IMR-90 (cell line): ENCODE measurements at regions not wholly inside any gene's neighbourhood (a gene's known extent, or its start where the extent isn't known, plus 50 kb on each side); places are given as distances from the start of the nearest gene placed in this dataset.

Source experiments
- ATAC-seq: fragments of 200-7000 bp; cut with Tn5 transposase; 2 replicates; pipeline ENCODE4 v1.9.1; 2020; ENCODE audit warnings: low read depth, mild to moderate bottlenecking, moderate library complexity
- BruUV-seq: library from RNA; stranded (reverse); fragments of 400-500 nt; replicated peaks from 2 replicates; lab custom pipeline; 2021; lab: Mats Ljungman, UMichigan
- CTCF ChIA-PET: fragments of 300-600 bp; formaldehyde crosslinking; extraction: SDS; loops from one replicate; lab custom pipeline; 2021; ENCODE audit warnings: antibody characterized with exemption; lab: Yijun Ruan, JAX
- POLR2A ChIA-PET: fragments of 300-600 bp; sonication (Branson Sonifier 250); formaldehyde crosslinking; loops from one replicate; lab custom pipeline; 2022; ENCODE audit warnings: antibody characterized with exemption; ENCODE audit not compliant: unreplicated experiment; lab: Charles Lee
- DNase-seq: peaks from one replicate; pipeline ENCODE4 v3.0.0; 2013
- H2AFZ ChIP-seq: replicated peaks from 2 replicates; pipeline ENCODE3; 2013; ENCODE audit warnings: low read length, mild to moderate bottlenecking; ENCODE audit not compliant: poor library complexity
- H2AK5ac ChIP-seq: 2 replicates; pipeline ENCODE4 v1.6.1; 2013; ENCODE audit warnings: low read depth, low read length, inconsistent platforms
- H2AK9ac ChIP-seq: replicated peaks from 2 replicates; pipeline ENCODE3; 2013; ENCODE audit warnings: mild to moderate bottlenecking, low read depth, low read length, moderate library complexity; ENCODE audit not compliant: poor library complexity
- H2BK120ac ChIP-seq: 2 replicates; pipeline ENCODE4 v1.6.1; 2013; ENCODE audit warnings: low read depth, low read length, inconsistent platforms
- H2BK15ac ChIP-seq: 3 replicates; pipeline ENCODE4 v1.6.1; 2013; ENCODE audit warnings: low read depth, low read length, inconsistent platforms
- H2BK20ac ChIP-seq: 2 replicates; pipeline ENCODE4 v1.6.1; 2013; ENCODE audit warnings: low read depth, mild to moderate bottlenecking, inconsistent platforms, low read length, moderate library complexity
- H2BK5ac ChIP-seq: 2 replicates; pipeline ENCODE4 v1.6.1; 2013; ENCODE audit warnings: mild to moderate bottlenecking, low read depth, low read length, inconsistent platforms; ENCODE audit not compliant: poor library complexity, severe bottlenecking
- H3K14ac ChIP-seq: replicated peaks from 2 replicates; pipeline ENCODE4 v1.6.1; 2013; ENCODE audit warnings: low read depth, low read length, inconsistent platforms
- H3K18ac ChIP-seq: 2 replicates; pipeline ENCODE4 v1.6.1; 2013; ENCODE audit warnings: low read depth, low read length, control low read depth
- H3K23ac ChIP-seq: 2 replicates; pipeline ENCODE4 v1.6.1; 2013; ENCODE audit warnings: low read depth, low read length, inconsistent platforms
- H3K27ac ChIP-seq: 2 replicates; pipeline ENCODE4 v1.5.1; 2013; ENCODE audit warnings: mild to moderate bottlenecking, control low read depth, low read length; ENCODE audit not compliant: insufficient read depth
- H3K27me3 ChIP-seq: 2 replicates; pipeline ENCODE4 v1.6.1; 2013; ENCODE audit warnings: low read length; ENCODE audit not compliant: control insufficient read depth, insufficient read depth
- H3K36me3 ChIP-seq: 2 replicates; pipeline ENCODE4 v1.6.1; 2013; ENCODE audit warnings: low read length, mixed read lengths; ENCODE audit not compliant: control insufficient read depth, insufficient read depth
- H3K4ac ChIP-seq: 2 replicates; pipeline ENCODE4 v1.6.1; 2013; ENCODE audit warnings: low read depth, low read length, inconsistent platforms
- H3K4me1 ChIP-seq: 2 replicates; pipeline ENCODE4 v1.6.1; 2013; ENCODE audit warnings: low read length, mixed read lengths; ENCODE audit not compliant: control insufficient read depth, insufficient read depth
- H3K4me2 ChIP-seq: 2 replicates; pipeline ENCODE4 v1.6.1; 2013; ENCODE audit warnings: low read depth, mild to moderate bottlenecking, control low read depth, low read length, moderate library complexity
- H3K4me3 ChIP-seq: 2 replicates; pipeline ENCODE4 v1.5.1; 2013; ENCODE audit warnings: low read depth, mild to moderate bottlenecking, control low read depth, low read length, moderate library complexity; ENCODE audit not compliant: insufficient read depth
- H3K56ac ChIP-seq: 2 replicates; pipeline ENCODE4 v1.6.1; 2013; ENCODE audit warnings: low read length, inconsistent platforms; ENCODE audit not compliant: insufficient read depth; ENCODE audit errors: extremely low read depth
- H3K79me1 ChIP-seq, 2 experiments: 2 replicates each; pipeline ENCODE4 v1.6.1; 2013; ENCODE audit warnings: low read length in 2 of 2, inconsistent platforms in 1 of 2, low read depth in 1 of 2
- H3K9ac ChIP-seq: 2 replicates; pipeline ENCODE4 v1.6.1; 2013; ENCODE audit warnings: low read depth, low read length, control low read depth
- H3K9me1 ChIP-seq: 2 replicates; pipeline ENCODE4 v1.6.1; 2013; ENCODE audit warnings: low read length, inconsistent platforms; ENCODE audit not compliant: insufficient read depth
- H3K9me3 ChIP-seq: 2 replicates; pipeline ENCODE4 v1.6.1; 2013; ENCODE audit warnings: low read length; ENCODE audit not compliant: control insufficient read depth, insufficient read depth
- H4K20me1 ChIP-seq: 2 replicates; pipeline ENCODE4 v1.6.1; 2013; ENCODE audit warnings: low read length, inconsistent platforms; ENCODE audit not compliant: insufficient read depth
- H4K5ac ChIP-seq: 2 replicates; pipeline ENCODE4 v1.6.1; 2013; ENCODE audit warnings: mild to moderate bottlenecking, low read depth, low read length, control low read depth
- H4K8ac ChIP-seq, 2 experiments: 2 replicates each; pipeline ENCODE4 v1.6.1; 2013; ENCODE audit warnings: low read depth in 2 of 2, low read length in 2 of 2, control low read depth in 1 of 2, inconsistent platforms in 1 of 2
- H4K91ac ChIP-seq: 2 replicates; pipeline ENCODE4 v1.6.1; 2013; ENCODE audit warnings: low read depth, low read length, inconsistent platforms; ENCODE audit not compliant: insufficient read depth
- ELK1 ChIP-seq: fragments of 150-350 bp; IDR thresholded peaks from 2 replicates; pipeline ENCODE4 v1.6.1; 2016; ENCODE audit warnings: low read depth, mild to moderate bottlenecking, low read length, moderate library complexity, borderline replicate concordance
- NFE2L2 ChIP-seq: fragments of 150-350 bp; IDR thresholded peaks from 2 replicates; pipeline ENCODE4 v1.6.1; 2016; ENCODE audit warnings: low read depth, mild to moderate bottlenecking, low read length
- WGBS, 2 experiments: methylation state at CpG; one replicate each; pipeline versions ENCODE4 v1.1.5 to v1.1.7; 2013; ENCODE audit warnings: missing lambda C conversion rate in 2 of 2; ENCODE audit not compliant: insufficient read length in 1 of 2; ENCODE audit errors: extremely low coverage in 2 of 2; 5-methylcytosine and 5-hydroxymethylcytosine counted together
- dilution Hi-C: fragments of 300-500 bp; cut with HindIII; formaldehyde crosslinking; loops from one replicate; pipeline ENCODE4 v1.14.3; 2018; ENCODE audit warnings: low sequenced_read_pairs; ENCODE audit not compliant: unreplicated experiment
- in situ Hi-C: fragments of 300-500 bp; cut with MboI; formaldehyde crosslinking; loops from 3 replicates; pipeline ENCODE4 v1.14.3; 2019; ENCODE audit warnings: low sequenced_read_pairs, inconsistent platforms, mixed read lengths
- intact Hi-C: fragments of 100-400 bp; cut with micrococcal nuclease; formaldehyde crosslinking; loops from 2 replicates; pipeline ENCODE4 v1.10.0; 2022

GRCh38 chr2:220157312-220157711, 529.9 kb downstream of the SLC4A3 start:
- ChIA-PET CTCF (interaction anchor here (0.6 kb wide), 1 partner anchor 9 kb away, joined by 3 read pairs; no protein-coding TSS in a partner anchor), POLR2A (no interaction called here)
- dilution Hi-C loops (no loop called here), intact Hi-C loops (no loop called here), in situ Hi-C loops (no loop called here)
- H3K4me2 ChIP-seq: no peak overlapping the region
- H3K79me1 ChIP-seq: no peaks in the 10 kb centered on the region
- H3K4me1 ChIP-seq: no peaks in the 10 kb centered on the region
- no TSS peak for BruUV-seq
- H2BK120ac ChIP-seq: no peak overlapping the region
- no peak overlapping the region for H3K4ac ChIP-seq
- H2AFZ ChIP-seq: no peak overlapping the region
- H4K5ac ChIP-seq: no peak overlapping the region
- H4K8ac ChIP-seq: no peak overlapping the region
- H3K27me3 ChIP-seq: no peaks in the 10 kb centered on the region; the same call in 1 of the 2 replicates
- no peak overlapping the region for H3K23ac ChIP-seq
- no CpG with 5 or more reads among the region's 3 CpGs for WGBS, 2 experiments
- H3K18ac ChIP-seq: no peak overlapping the region
- ATAC-seq (no peak), DNase-seq (no peak)
- no peak overlapping the region for H3K14ac ChIP-seq
- no peak overlapping the region for H2BK15ac ChIP-seq
- H3K9me1 ChIP-seq: no peaks in the 10 kb centered on the region
- H2BK20ac ChIP-seq: no peak overlapping the region
- no peak overlapping the region for H3K56ac ChIP-seq
- H2AK5ac ChIP-seq: no peak overlapping the region
- no peak overlapping the region for H3K27ac ChIP-seq
- no peak overlapping the region for H2AK9ac ChIP-seq
- H3K4me3 ChIP-seq: no peak overlapping the region
- H3K9me3 ChIP-seq: peaks cover 3% of the 10 kb centered on the region
- TF ChIP-seq ELK1 (no peak), NFE2L2 (no peak)
- no peaks in the 10 kb centered on the region for H4K20me1 ChIP-seq
- H2BK5ac ChIP-seq: no peak overlapping the region
- no peaks in the 10 kb centered on the region for H3K36me3 ChIP-seq
- no peak overlapping the region for H4K91ac ChIP-seq
- no peak overlapping the region for H3K9ac ChIP-seq
